Hippocampal formation (tissue), 2 donors: ENCODE measurements at regions not wholly inside any gene's neighbourhood (a gene's known extent, or its start where the extent isn't known, plus 50 kb on each side); places are given as distances from the start of the nearest gene placed in this dataset.
A peak's percentile ranks its signal among the peaks of the same experiment; 100 is the strongest.
"Not testable (repeated sequence)": the region's sequence is repeated elsewhere in the genome, so short reads cannot be mapped to it uniquely, and the experiment has no call there.

ENCODE experiments used
- DNase-seq, 2 donors: peaks; one replicate each; lab custom pipeline; 2025; lab: John Stamatoyannopoulos, UW

- peak in 1 of 2 donors; percentile 54 for DNase-seq
These were observed 421.7 kb upstream of the TYRP1 start for GRCh38 chr9:12271421-12271891.

- DNase-seq: no peak
These were observed 420.6 kb upstream of the TYRP1 start for GRCh38 chr9:12272471-12273120.

GRCh38 chr9:12274577-12274976 lies 418.6 kb upstream of the TYRP1 start:
- DNase-seq: peak; percentile 8 to 35

GRCh38 chr9:12276505-12276904 lies 416.7 kb upstream of the TYRP1 start:
- DNase-seq: no peak

GRCh38 chr9:12289711-12290110 lies 403.5 kb upstream of the TYRP1 start:
- no peak for DNase-seq

DNA sequence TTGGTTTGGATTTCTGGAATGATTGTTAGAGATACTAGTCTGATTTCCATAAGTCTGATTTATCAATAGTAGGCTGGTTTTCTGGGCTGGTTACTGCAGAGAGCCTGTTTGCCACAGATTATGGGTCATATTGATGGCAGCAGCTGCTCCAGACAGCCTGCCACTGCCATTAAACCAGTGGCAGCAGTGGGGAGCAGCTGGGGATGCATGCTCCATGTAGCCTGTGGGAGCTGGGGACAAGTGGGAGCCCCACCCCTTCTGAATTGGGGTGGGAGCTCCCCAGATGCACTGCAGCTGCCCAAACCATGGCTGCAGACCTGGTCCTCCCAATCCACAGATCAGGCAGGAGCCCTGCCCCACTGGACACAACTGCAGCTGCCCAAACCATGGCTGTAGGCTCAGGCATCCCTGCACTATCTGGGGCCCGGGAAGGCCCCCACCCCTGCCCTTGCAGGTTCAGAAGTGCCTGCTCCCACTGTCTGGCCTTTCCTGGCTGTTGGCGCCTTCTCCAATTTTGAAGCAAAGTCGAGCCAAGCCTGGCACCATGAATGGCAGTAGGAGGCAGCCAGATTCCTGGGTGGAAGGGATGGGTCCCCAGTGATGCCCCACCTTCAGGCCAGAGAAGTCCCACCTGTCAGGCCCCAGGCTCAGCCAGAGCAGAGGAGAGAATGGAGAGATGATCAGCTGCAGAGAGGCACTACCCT lies 402.9 kb upstream of the TYRP1 start:
- no peak for DNase-seq

- DNase-seq: no peak
These were observed 388.0 kb upstream of the TYRP1 start for GRCh38 chr9:12305211-12305610.

DNA sequence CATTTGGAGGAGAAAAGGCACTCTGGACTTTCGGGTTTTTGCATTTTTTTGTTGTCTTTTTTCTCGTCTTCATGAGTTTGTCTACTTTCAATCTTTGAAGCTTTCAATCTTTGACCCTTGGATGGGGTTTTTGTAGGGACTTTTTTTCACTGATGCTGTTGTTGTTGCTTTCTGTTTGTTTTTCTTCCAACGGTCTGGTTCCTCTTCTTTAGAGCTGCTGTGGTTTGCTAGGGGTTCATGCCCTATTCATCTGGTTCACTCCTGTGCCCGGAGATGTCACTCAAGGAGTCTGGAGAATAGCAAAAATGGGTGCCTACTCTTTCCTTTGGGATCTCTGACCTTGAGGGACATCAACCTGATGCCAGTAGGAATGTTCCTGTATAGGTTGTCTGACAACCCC lies 378.6 kb upstream of the TYRP1 start:
- DNase-seq: no peak

GRCh38 chr9:12318732-12319685 lies 374.2 kb upstream of the TYRP1 start:
- DNase-seq: no peak

DNA sequence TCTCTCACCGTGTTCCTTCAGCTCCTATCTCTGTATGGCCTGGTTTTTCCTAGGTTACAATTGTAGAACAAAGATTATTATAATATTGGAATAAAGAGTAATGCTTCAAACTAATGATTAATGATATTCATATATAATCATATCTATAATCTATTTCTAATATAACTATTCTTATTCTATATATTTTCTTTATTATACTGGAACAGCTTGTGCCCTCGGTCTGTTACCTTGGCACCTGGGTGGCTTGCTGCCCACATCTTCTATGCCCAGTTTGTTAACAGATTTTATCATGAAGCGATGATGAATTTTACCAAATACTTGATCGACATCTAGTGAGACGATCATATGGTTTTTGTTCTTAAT lies 363.6 kb upstream of the TYRP1 start:
- no peak for DNase-seq

- DNase-seq: not testable (repeated sequence)
These were observed 359.2 kb upstream of the TYRP1 start for GRCh38 chr9:12333966-12334365.

DNA sequence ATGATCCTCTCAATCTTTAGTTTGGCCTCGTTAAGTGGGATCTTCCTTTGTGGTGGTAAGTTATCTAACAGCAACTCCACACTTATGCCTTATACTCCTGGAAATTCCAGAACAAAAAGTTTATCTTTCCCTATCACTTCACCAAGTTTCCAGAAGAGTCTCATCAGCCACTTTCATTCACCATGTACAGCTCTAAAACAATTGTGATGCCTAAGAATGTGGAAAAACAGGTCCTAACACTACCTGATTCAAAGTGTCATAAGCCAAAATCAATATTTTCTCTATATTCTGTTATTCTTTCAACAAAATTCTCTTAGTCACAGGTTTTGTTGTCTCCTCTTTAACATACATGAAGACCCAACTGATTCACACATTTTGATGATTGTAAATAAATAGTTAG lies 342.4 kb upstream of the TYRP1 start:
- DNase-seq: no peak

- no peak for DNase-seq
These were observed 341.7 kb upstream of the TYRP1 start for GRCh38 chr9:12351293-12352044.

DNA sequence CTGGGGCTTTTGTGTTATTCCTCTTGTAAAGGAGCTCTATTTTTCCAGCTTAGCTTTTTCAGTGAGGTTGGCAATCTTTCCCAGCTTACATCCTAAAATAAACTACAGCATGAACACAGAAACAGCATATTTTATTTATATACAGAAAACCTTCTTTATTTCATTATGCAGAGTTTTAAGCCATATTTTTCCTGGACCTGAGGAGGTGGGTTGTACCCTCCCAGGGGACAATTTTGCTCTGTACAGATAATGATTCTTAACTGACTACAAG lies 341.2 kb upstream of the TYRP1 start:
- peak in 1 of 2 donors; percentile 1 for DNase-seq

GRCh38 chr9:12363439-12363838 lies 329.7 kb upstream of the TYRP1 start:
- DNase-seq: no peak

DNA sequence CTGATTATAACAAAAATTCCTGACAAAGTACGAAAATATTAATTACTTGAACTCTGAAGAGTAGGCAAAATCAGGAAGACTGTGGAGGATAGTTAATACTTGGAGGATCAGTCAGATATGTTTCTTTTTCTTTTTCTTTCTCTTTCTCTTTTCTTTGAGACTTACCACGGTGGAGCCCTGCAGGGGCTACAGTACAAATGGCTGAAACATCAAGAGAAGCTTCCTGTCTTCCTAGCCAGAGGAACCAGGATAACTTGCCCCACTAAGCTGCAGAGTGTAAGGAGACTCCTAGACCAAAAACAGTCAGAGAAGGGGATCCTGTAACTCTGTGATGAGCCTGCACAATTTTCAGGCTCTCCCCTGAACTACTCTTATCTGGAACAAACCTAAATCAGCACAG lies 324.6 kb upstream of the TYRP1 start:
- no peak for DNase-seq

GRCh38 chr9:12391839-12392509 lies 301.2 kb upstream of the TYRP1 start:
- no peak for DNase-seq

DNA sequence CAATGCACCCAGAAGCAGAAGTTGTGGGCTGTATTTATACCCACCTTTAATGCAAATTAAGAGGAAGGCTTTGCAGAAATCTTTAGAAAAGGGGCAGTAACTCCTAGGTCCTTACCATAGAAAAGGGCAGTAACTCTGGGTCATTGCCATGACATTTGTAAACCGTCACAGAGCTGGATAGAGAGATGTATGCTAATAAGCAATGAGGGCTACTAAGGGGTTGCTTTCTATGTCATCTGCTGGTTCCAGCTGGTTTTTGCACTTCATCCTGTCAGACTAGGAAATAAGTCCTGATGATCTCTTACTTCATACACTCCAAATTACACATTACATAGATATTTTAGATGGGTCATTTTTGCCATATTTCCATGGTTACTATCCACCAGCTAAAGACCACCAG lies 299.1 kb upstream of the TYRP1 start:
- no peak for DNase-seq

DNA sequence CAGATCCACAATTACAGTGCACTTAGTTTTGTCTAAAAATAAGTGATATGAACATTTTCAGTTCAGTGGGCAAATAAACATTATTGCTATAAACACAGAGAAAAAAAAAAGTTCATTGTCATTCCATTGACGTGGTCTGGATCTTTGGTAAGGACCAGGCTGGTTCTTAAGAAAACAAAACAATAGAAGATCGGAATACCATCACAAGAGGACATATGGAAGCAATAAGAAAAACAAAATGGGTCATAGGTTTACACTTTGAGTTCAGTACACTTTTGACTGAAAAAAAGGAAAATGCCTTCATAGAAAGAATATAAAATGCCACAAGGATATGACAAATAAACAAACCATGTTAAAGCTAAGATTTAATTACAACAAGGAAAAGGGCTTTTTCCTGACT lies 289.5 kb upstream of the TYRP1 start:
- no peak for DNase-seq

DNA sequence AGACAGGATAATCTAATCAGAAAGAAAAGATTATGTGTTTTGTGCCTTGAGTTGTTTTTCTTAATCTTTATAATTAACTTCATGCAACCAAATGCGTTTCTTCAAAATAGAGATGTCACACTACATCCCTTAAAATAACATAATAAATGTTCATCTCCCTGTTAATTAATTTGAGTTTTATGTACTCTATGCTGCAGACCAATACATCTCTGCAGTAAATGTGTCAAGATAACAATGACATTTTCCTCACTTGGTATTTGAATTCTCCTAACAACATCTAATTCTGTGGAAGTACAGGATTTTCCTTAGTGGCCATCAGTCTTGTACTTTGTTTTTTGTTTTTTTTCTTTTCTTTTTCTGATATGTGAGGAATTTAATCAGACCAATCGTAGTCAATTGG lies 279.2 kb upstream of the TYRP1 start:
- DNase-seq: no peak

DNA sequence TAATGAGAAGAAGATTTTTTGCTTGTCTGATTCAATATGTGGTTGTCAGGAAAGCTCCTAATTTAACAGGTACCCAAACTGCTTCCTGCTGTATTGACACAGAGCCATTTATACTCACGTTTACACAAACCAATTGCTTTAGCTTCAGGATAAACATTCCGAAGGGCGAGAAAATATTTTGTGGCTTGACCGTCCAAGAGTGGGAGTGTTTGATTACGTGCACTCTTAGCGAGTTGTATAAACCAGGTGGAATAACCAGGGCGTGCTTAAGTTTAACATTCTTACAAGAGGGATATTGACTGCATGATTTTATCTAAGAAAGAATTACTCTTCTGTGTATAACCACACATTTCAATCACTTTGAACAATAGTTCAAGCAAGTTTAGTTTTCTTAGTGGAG lies 278.7 kb upstream of the TYRP1 start:
- no peak for DNase-seq

- no peak for DNase-seq
These were observed 277.8 kb upstream of the TYRP1 start for GRCh38 chr9:12415361-12415760.
